NCI-H2196 treated with DMSO at 0.1 percent for 48 hours (cell line): ENCODE measurements at regions not wholly inside any gene's neighbourhood (a gene's known extent, or its start where the extent isn't known, plus 50 kb on each side); places are given as distances from the start of the nearest gene placed in this dataset.
"Not testable (repeated sequence)": the region's sequence is repeated elsewhere in the genome, so short reads cannot be mapped to it uniquely, and the experiment has no call there.

Experiments used
- DNase-seq: peaks from one replicate; lab custom pipeline; 2025; ENCODE audit not compliant: unreplicated experiment; lab: John Stamatoyannopoulos, UW

GRCh38 chr14:45976001-45976400 lies 675.6 kb downstream of the RPL10L start:
- DNase-seq: no peak

DNA sequence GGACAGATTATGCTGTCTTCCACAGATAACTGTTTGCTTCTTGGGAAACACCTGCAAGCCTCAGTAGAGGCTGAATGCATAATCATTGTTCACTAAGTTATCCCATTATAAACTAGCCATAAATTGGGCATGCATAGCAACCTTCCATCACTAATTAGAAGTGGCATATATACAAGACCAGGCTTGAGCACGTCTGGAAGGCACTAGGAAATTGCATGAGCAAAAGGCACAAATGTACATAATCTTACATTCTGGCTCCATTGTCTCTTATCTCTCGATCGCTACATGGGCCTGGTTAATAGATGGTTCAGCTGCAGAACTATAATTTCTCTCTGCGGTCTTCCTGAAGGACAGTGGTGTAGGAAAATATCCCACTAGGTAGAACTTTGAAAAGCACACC lies 679.2 kb downstream of the RPL10L start:
- DNase-seq: no peak

- no peak for DNase-seq
These were observed 681.0 kb downstream of the RPL10L start for GRCh38 chr14:45970621-45971020.

DNA sequence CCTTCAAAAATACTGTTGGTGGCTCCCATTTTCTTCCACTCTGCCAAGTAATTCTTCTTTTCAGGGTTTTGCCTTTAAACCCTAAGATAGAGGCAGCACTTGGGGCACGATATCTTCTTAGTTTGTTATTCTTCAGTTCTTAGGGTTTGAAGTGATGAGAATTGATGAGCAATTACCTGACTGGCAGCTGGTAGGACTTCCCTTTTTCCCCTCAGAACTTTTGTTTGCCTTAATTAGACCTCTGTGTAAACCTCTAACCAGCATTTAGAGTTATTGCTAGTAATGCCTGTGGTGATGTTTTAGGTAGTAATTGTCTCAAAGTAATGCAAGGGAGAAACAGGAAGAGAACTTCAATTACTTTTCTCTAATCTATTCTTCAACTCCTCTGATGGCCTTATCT lies 683.5 kb downstream of the RPL10L start:
- DNase-seq: no peak

- DNase-seq: no peak
These were observed 696.5 kb upstream of the MIS18BP1 start for GRCh38 chr14:45949479-45949878.

DNA sequence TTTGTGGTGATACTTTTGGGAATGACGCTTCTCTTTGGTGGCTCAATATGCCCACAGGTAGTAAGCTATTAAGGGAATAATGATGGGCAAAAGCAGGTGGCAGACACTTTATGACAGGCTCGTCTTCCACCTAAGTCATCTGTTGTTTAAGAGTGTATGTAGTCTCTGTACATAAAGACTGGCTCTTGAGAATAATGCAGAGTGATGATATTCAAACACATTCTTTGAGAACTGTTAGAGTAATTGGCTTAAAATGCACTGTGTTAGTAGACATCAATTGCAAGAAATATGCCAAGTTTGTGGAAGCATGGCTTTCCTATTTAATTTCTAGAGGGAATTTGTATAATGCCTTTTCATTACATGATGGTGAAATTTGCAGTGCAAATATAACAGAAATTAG lies 694.8 kb upstream of the MIS18BP1 start:
- DNase-seq: no peak

DNA sequence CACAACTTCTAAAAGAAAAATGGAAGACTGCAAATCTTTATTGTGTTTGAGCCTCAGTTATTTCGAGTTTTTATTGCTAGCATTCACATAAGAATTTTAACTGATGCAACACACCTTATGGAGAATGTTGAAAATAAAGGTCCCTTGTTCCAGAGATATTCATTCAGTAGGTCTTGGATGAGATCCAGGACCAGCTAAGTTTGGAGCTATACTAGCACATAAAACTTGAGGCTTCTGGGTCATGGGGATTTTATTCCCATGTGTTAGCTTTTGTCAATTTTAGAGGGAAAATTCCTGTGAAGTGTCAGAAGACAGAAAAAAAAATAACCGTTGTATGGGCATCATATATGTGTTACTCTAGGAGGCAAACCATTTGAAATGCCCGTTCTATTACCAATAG lies 693.2 kb upstream of the MIS18BP1 start:
- DNase-seq: no peak

DNA sequence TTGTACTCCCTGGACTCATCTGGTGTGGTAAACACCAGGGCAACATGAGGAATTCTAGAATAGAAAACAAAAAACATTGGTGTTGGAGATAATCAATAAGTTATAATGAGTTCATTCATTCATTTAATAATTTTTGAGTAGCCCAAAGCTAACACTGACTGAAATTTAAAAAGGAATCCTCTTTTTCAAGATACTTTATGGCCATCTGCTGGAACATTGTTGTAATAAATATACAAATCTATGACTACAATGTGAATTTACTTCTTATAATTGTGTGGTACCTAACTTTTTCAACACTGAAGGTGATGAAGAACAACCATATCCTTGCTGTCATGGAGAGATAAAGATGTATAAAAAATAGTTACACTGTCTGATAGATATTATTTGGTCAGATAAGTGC lies 687.3 kb upstream of the MIS18BP1 start:
- DNase-seq: no peak

DNA sequence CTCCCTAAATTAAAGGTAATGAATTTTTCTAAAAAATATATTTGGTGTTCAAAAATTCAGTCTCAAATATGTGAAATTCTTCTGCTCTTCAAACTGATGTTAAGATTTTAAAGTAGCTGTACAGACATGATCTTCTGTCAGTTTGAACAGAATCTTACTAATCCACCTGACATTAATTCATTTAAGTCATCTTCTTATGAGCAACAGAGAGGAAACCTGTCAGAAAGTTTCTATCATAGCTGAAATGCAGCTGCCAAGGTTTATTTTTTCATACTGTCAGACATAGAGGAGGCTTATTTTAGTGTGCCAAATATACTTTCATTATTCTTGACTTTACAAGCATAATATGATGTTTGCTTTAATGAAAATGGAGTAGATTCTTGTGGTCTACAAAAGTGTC lies 686.6 kb upstream of the MIS18BP1 start:
- DNase-seq: no peak

- DNase-seq: not testable (repeated sequence)
These were observed 667.0 kb upstream of the MIS18BP1 start for GRCh38 chr14:45919995-45920394.

DNA sequence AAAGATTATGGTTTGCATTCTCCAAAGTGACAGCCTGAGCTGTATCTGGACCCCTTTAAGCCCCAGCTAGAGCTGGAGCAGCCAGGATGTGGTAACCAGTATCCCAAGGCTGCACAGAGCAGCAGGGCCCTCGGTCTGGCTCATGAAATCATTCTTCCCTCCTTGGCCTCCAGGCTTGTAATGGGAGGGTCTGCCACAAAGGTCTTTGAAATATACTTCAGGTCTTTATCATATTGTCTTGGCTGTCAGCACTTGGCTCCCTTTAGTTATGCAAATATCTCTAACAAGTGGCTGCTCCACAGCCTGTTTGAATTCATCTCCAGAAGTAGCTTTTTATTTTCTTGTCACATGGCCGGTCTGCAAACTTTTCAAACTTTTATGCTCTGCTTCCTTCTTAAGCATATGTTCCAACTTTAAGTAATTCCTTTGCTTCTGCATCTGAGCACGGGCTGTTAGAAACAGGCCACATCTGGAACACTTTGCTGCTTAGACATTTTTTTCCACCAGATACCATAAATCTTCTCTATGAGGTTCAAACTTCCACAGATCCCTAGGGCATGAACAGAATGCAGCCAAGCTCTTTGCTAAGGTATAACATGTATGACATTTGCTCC lies 663.4 kb upstream of the MIS18BP1 start:
- no peak for DNase-seq

DNA sequence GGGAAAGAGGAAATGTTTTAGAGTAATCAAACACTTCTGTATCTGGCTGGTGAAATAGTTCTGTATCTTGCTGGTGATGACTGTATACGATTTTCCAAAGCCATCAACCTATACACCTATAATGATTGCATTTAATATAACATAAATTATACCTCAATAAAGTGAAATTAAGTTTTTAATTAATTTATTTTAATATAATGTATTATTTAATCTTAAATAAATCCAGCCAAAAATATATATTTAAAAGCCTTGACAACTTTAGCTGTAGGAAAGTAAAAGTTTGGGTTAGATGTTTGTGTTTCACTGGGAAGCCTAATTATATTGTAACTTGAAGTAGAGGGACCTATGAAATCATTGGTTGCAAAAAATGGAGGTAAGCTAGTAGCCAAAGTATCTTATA lies 654.8 kb upstream of the MIS18BP1 start:
- DNase-seq: no peak

- DNase-seq: no peak
These were observed 653.3 kb upstream of the MIS18BP1 start for GRCh38 chr14:45906257-45906656.

- DNase-seq: no peak
These were observed 652.7 kb upstream of the MIS18BP1 start for GRCh38 chr14:45905672-45906071.

DNA sequence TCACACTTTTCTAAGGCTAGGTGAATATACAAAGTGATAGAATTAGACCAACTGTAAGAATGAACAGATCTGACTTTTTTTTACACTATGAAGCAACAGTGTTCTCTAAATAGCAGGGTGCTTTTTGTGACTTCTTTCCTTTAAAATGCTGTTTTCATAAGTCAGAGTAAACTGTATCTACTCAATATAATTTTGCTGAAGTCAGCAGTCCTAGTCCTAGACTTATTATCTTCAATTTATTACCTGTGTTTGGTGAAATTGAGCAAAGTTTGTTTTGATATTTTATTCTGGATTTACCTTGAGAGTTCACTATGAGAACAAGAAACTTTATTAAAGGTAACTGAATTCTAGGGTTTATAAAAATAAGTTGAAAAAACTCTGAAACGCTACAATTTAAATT lies 651.3 kb upstream of the MIS18BP1 start:
- no peak for DNase-seq

- no peak for DNase-seq
These were observed 649.2 kb upstream of the MIS18BP1 start for GRCh38 chr14:45902241-45902640.

GRCh38 chr14:45897439-45897838 lies 644.4 kb upstream of the MIS18BP1 start:
- no peak for DNase-seq

- DNase-seq: no peak
These were observed 640.1 kb upstream of the MIS18BP1 start for GRCh38 chr14:45893127-45893526.

- peak; percentile 7 for DNase-seq
These were observed 638.5 kb upstream of the MIS18BP1 start for GRCh38 chr14:45891417-45892080.

GRCh38 chr14:45888766-45889285 lies 635.8 kb upstream of the MIS18BP1 start:
- DNase-seq: not testable (repeated sequence)

GRCh38 chr14:45877981-45878380 lies 625.0 kb upstream of the MIS18BP1 start:
- no peak for DNase-seq

- no peak for DNase-seq
These were observed 615.9 kb upstream of the MIS18BP1 start for GRCh38 chr14:45868863-45869262.

DNA sequence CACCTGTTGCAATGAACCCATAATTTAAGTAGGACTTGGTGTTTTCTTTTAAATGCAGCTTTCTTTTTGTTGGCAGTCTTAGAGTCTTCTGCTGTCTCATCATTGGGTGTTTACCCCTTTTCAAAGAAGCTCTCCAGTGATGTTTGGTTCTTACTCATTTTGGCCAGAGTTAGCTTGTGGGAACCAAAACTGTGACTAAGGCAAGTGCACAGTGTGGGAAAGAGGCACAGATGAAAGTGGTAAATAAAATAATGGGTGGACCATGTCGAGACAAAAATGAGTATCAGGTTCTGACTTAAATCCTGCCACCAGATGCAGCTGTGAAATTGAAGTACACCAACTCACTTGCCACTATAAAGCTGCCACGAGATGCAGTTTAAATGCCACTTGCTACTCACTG lies 615.4 kb upstream of the MIS18BP1 start:
- DNase-seq: no peak
